ENCODE measurements at regions not wholly inside any gene's neighbourhood (a gene's known extent, or its start where the extent isn't known, plus 50 kb on each side); places are given as distances from the start of the nearest gene placed in this dataset.

DNA sequence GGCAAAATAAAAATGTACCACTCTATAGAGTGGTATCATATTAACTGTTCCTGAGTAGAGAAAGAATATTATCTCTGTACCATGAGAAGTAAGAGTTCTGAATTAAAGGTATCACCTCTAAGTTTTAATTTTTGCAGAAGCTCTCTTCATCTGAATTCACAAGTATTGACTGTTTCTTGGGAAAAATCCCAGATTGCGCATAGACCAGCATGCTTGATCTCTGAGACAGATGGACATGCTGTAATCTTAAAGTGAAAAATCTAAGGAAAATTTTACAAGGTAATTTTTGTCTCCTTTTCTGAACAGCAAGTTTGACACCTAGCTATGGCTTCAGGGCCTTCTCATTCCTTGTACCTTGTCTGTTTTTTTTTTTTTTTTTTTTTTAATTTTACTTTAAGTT lies 1050.7 kb upstream of the RBFOX1 start:
- no peaks in the 10 kb centered on the region for H3K36me3 ChIP-seq (ENCODE audit: control insufficient read depth in 2 of 2, extremely low read depth in 1 of 2, insufficient read depth in 2 of 2, low read length in 2 of 2)
- H3K4me3 ChIP-seq (ENCODE audit: control insufficient read depth in 2 of 3, extremely low read depth in 1 of 3, insufficient read depth in 2 of 3, low read depth in 1 of 3, low read length in 3 of 3): no peak overlapping the region
- H2AFZ ChIP-seq (ENCODE audit: control insufficient read depth, low read length): no peak overlapping the region
- no peak overlapping the region for H3K27ac ChIP-seq (ENCODE audit: control insufficient read depth, insufficient read depth, low read length)
- H3K9ac ChIP-seq (ENCODE audit: control insufficient read depth, extremely low read depth, insufficient read depth, low read length): no peak overlapping the region
- H3K79me2 ChIP-seq (ENCODE audit: control insufficient read depth, insufficient read depth, low read length): no peaks in the 10 kb centered on the region
- no peaks in the 10 kb centered on the region for H4K20me1 ChIP-seq (ENCODE audit: control insufficient read depth, extremely low read depth, insufficient read depth, low read length)
- no peaks in the 10 kb centered on the region for H3K9me1 ChIP-seq (ENCODE audit: control insufficient read depth, extremely low read depth, insufficient read depth, low read length)
- no peak for DNase-seq (ENCODE audit: low read depth, low spot score)
- H3K4me2 ChIP-seq (ENCODE audit: control insufficient read depth, extremely low read depth, insufficient read depth, low read depth, low read length): no peak overlapping the region
- FAIRE-seq: no peak
- H3K9me3 ChIP-seq (ENCODE audit: control insufficient read depth, low read depth, low read length): peaks cover 8% of the 10 kb centered on the region
- dilution Hi-C loops (cut with MboI; ENCODE audit: extremely low pct_ligation_motif_present, low sequenced_read_pairs): no loop called here
- no peaks in the 10 kb centered on the region for H3K4me1 ChIP-seq (ENCODE audit: control insufficient read depth, extremely low read depth, insufficient read depth, low read length)
- TF ChIP-seq EZH2 (IDR thresholded peaks at IDR 0.05; ENCODE audit: low read length): no peak
- TF ChIP-seq, protein P1, sequence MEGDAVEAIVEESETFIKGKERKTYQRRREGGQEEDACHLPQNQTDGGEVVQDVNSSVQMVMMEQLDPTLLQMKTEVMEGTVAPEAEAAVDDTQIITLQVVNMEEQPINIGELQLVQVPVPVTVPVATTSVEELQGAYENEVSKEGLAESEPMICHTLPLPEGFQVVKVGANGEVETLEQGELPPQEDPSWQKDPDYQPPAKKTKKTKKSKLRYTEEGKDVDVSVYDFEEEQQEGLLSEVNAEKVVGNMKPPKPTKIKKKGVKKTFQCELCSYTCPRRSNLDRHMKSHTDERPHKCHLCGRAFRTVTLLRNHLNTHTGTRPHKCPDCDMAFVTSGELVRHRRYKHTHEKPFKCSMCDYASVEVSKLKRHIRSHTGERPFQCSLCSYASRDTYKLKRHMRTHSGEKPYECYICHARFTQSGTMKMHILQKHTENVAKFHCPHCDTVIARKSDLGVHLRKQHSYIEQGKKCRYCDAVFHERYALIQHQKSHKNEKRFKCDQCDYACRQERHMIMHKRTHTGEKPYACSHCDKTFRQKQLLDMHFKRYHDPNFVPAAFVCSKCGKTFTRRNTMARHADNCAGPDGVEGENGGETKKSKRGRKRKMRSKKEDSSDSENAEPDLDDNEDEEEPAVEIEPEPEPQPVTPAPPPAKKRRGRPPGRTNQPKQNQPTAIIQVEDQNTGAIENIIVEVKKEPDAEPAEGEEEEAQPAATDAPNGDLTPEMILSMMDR (optimal IDR thresholded peaks at IDR 0.05 in 1 of 3, IDR thresholded peaks at IDR 0.05 in 1 of 3, conservative IDR thresholded peaks at IDR 0.05 in 1 of 3; ENCODE audit: extremely low read depth in 1 of 3, insufficient read depth in 2 of 3, low read length in 3 of 3): no peak
- no peaks in the 10 kb centered on the region for H3K27me3 ChIP-seq (ENCODE audit: control insufficient read depth, extremely low read depth, insufficient read depth, low read length)

DNA sequence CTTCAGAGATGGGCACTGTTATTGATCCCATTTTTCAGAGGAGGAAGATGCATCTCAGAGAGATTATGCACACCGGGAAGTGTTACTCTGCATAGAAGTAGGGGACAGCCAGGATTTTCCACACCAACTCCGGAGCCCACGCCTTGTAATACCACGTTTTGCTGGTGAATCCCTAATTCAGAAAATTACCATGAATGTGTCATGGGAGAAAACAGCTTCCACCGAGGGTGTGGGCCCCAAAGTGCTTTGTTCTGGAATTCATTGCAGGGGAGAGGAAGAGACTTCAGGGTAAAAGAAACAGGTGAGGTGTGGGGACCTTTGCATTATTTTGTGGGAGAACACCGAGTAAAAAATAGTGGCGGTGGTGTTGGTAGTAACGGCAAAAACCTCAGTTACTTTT lies 1051.4 kb upstream of the RBFOX1 start:
- FAIRE-seq: no peak

More for the DNA sequence above, 1051.4 kb upstream of the RBFOX1 start:
- Histone ChIP-seq H3K9me3 (ENCODE audit: control insufficient read depth, low read depth, low read length) (peaks cover 8% of the 10 kb centered on the region), H3K4me2 (ENCODE audit: control insufficient read depth, extremely low read depth, insufficient read depth, low read depth, low read length) (no peak overlapping the region), H4K20me1 (ENCODE audit: control insufficient read depth, extremely low read depth, insufficient read depth, low read length) (no peaks in the 10 kb centered on the region), H3K9ac (ENCODE audit: control insufficient read depth, extremely low read depth, insufficient read depth, low read length) (no peak overlapping the region), H3K4me3 (ENCODE audit: control insufficient read depth in 2 of 3, extremely low read depth in 1 of 3, insufficient read depth in 2 of 3, low read depth in 1 of 3, low read length in 3 of 3) (no peak overlapping the region), H3K79me2 (ENCODE audit: control insufficient read depth, insufficient read depth, low read length) (no peaks in the 10 kb centered on the region), H3K4me1 (ENCODE audit: control insufficient read depth, extremely low read depth, insufficient read depth, low read length) (no peaks in the 10 kb centered on the region), H3K36me3 (ENCODE audit: control insufficient read depth in 2 of 2, extremely low read depth in 1 of 2, insufficient read depth in 2 of 2, low read length in 2 of 2) (no peaks in the 10 kb centered on the region), H2AFZ (ENCODE audit: control insufficient read depth, low read length) (no peak overlapping the region), H3K27ac (ENCODE audit: control insufficient read depth, insufficient read depth, low read length) (no peak overlapping the region), H3K9me1 (ENCODE audit: control insufficient read depth, extremely low read depth, insufficient read depth, low read length) (no peaks in the 10 kb centered on the region), H3K27me3 (ENCODE audit: control insufficient read depth, extremely low read depth, insufficient read depth, low read length) (no peaks in the 10 kb centered on the region)
- dilution Hi-C loops (cut with MboI; ENCODE audit: extremely low pct_ligation_motif_present, low sequenced_read_pairs): no loop called here
- DNase-seq (ENCODE audit: low read depth, low spot score): no peak
- TF ChIP-seq EZH2 (IDR thresholded peaks at IDR 0.05; ENCODE audit: low read length): no peak
- TF ChIP-seq, protein P1 (optimal IDR thresholded peaks at IDR 0.05 in 1 of 3, IDR thresholded peaks at IDR 0.05 in 1 of 3, conservative IDR thresholded peaks at IDR 0.05 in 1 of 3; ENCODE audit: extremely low read depth in 1 of 3, insufficient read depth in 2 of 3, low read length in 3 of 3): no peak

Data from keratinocyte (primary cell).